ENCODE measurements at regions not wholly inside any gene's neighbourhood (a gene's known extent, or its start where the extent isn't known, plus 50 kb on each side); places are given as distances from the start of the nearest gene placed in this dataset.
"Not testable (repeated sequence)": the region's sequence is repeated elsewhere in the genome, so short reads cannot be mapped to it uniquely, and the experiment has no call there.

DNA sequence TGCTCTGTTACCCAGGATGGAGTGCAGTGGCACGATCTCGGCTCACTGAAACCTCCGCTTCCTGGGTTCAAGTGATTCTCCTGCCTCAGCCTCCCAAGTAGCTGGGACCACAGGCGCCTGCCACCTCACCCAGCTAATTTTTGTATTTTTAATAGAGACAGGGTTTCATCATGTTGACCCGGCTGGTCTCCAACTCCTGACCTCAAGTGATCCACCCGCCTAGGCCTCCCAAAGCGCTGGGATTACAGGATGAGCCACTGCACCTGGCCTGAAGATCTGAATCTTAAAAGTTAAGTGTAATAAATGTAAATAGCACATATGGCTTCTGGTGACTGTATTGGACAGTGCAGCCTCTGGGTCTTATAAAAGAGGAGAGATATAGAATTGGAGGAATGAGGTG is 74.2 kb upstream of the NOX3 start:
- DNase-seq (ENCODE audit: low read depth in 2 of 2), result not testable (repeated sequence)

DNA sequence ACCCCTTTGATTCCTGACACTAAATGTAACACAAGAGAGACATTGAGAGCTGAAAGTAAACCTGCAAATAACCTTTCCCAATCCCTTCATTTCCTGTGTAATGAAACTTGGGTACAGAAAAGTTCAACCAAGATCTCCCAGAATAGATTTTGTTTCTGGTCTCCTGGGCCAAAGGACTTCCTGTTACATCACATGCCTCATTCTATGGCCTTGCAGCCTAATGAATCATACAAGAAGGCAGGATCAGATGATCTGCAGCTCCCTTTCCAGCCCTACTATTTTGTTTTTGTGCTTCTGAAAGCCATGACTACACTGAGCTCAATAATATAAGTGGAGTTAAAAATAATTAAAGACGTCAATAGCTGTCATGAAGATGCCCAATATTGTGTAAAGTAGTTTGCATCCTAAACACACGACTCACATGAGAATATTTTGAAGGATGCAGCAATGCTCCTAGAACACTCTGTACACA is 73.4 kb upstream of the NOX3 start:
- DNase-seq (ENCODE audit: low read depth in 2 of 2), result no peak

DNA sequence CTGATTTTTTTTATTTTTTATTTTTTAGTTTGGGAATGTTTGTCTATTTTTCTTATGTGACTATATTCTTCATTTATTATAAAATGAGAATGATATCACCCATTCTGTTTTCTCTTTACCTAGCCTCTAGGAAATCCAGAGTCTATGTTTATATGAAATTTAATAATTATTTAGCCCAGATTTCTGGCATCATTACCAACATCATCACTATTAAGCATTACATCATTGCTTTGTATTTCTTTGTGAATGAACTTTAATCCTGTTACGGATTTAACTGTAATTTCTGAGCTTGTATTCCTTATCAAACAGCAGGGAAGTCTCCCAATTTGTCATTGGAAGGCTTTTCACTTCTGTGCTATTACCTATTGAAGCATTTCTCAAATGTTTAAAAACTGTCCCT is 72.7 kb upstream of the NOX3 start:
- no peak for DNase-seq (ENCODE audit: low read depth in 2 of 2)

DNA sequence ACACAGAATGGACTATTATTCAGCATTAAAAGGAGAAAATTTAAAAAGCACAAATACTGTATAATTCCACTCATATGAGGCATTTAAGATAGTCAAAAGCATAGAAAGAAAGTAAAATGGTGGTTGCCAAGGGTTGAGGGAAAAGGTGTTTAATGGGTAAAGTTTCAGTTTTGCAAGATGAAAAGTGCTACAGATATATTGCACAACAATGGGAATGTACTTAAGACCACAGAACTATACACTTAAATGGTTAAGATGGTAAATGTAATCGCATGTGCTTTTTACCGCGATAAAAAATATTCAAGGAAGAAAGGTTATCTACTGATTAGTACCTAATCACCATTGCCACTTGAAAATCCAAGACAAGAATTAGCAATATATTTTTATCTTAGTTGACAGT is 71.8 kb upstream of the NOX3 start:
- DNase-seq (ENCODE audit: low read depth in 2 of 2), result no peak

DNA sequence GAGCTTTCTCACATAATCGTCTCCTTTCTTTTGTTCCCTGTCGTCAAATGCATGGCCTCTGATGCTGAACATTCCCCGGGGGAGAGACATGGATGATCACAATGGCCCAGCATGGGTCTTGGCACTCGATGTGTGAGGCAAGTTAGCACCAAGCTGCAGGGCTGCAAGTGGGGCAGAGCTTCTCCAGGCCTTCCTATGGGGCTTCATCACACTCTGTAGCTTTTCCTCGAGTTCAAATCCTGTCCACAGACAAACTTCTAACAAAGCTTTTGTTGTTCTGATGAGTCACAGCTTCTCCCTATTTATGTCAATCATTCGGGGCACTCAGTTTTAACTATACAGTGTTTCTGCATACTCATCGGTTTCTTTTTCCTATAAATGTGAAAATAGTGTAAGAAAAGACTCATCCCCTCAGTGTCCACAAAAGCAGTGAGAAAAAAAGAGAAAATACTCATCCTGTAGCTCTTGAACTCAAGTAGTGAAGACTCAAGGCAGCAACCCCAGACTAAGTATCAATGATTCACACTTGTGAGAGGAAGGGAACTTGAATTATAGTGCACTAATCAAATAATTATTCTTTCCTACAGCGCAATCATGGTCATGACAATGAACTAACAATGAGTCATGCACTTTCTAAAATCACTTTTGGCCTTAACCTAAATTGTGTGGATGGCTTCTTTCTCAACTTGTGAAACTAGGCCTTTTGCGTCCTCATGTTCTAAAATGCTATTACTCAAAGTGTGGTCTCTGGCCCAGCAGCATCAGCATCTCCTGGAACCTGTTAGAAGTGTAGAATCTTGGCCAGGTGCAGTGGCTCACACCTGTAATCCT is 68.4 kb upstream of the NOX3 start:
- no peak for DNase-seq (ENCODE audit: low read depth in 2 of 2)

DNA sequence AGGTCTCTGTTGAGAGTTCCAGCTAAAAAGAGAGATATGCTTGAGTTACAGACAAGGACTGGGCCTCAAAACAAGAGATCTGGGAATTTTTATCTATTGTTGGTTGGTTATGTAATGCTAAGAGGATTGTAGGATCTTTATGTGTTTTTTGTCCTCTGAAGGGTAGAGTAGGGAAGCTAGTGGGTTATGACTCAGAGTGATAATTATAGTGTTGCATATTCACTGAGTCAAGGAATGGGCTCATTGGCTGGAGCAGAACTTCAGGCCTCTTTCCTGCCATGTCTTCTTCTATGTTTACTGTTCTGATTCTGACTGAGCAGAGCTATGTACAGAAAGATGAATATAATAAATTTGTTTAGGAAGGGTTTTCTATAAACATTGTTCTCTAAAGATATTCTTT is 66.1 kb upstream of the NOX3 start:
- no peak for DNase-seq (ENCODE audit: low read depth in 2 of 2)

DNA sequence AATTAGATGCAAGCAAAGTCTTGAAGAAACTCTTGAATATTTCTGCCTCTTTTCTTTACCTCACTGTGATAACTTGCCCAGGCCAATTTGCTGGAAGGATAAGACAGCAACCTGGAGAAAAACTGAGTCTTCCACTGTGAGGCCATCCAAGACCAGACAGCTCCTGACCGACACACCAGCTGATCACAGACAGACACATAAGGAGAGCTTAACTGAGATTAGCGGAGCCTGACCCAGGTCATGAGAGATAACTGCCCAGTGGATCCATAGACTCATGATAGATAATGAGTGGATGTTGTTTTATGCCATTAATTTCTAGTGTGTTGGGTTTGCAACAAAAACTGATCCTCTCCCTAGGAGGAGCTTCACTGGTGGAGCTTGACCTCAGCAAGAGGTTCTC is 64.4 kb upstream of the NOX3 start:
- no peak for DNase-seq (ENCODE audit: low read depth in 2 of 2)

DNA sequence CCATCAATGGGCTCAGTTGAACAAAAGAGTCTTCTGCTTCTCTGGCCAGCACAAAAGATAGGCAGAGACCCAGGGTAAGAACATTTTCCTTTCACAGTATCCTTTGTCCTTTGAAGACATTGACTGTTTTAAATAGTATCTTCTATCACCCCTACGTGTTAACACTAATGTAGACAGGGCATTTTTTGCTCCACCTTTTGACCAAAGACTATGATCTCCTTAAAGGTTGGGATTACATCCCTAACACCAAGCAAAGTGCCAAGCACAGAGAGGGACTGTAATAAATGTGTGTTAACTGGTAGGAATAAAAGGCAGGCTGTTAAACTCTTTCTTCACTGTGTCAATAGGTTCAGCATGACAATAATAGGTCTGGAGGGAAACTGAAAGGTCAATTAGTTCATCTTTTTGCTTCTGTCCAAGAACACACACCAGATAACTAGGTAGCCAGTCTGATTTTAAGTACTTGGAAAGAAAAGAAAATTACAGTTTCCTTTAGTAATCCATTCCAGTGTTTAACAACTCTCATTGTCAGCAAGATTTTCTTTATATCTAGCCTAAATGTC is 63.6 kb upstream of the NOX3 start:
- no peak for DNase-seq (ENCODE audit: low read depth in 2 of 2)

DNA sequence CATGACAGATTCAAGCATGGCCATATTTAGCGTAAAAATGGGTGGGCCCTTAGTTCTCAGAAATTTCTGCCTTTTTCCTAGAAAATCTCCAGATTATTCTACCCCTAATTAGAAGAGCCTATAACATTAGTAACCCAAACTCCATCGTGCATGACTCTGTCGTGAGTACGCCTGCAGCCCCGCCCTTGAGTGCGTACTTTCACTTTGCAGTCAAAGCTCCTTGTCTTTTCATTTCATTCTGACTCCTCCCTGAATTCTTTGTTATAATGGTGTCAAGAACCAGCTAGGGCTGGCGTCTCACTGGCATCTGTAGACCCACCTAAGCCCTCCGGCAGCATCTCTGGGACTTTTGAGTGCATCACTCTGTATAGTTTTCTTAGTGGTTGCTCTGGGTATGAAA is 61.7 kb upstream of the NOX3 start:
- no peak for DNase-seq (ENCODE audit: low read depth in 2 of 2)

DNA sequence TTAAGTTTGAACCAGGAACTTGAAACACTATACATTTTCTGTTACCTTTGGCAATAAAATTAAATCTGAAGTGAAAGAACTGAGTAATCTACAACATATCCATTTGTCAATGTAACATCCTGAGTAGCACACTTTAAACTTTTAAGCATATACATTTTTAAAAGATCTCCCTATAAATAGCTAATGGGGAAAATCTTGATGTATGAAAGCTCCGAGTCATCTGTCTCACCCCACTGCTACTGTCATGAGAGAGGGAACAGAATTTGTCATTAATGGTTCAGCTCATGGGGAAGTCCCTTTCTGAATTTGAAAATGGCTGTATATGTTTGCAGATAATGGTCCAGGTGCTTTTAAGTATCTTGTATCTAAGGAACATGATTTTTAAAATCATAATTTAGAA is 55.2 kb upstream of the NOX3 start:
- no peak for DNase-seq (ENCODE audit: low read depth in 2 of 2)

DNA sequence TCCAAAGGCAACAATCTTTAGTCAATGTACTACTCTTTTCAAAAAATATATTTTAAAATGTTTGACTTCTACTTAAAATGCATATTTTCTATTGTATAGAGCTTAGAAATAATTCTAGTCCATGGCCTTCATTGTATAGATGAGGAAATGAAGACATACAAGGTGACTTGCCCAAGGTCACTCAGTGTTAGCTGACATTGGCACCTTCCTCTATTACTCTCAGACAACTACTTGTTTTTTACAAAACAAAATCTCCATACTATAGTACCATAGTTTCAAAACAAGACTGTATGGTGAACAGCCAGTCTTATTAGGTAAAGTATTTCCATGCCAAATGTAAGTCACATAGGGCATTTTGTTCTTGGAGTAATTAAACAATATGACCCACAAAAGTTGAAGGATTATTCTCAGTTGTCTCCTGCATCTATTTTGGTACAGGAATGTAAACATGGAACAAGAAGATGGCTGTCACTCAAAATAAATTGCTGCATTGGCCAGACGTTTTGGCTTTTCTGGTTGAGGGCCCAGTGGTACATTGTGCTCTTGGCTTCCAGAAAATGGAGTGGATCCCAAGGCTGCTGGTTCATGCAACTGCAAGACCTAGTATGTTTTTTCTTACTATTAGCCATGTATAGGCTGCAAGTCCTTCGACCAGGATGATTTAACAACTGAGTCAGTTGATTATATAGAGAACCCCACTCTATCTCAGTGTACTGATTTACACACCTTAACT is 54.3 kb upstream of the NOX3 start:
- DNase-seq (ENCODE audit: low read depth in 2 of 2), result no peak

DNA sequence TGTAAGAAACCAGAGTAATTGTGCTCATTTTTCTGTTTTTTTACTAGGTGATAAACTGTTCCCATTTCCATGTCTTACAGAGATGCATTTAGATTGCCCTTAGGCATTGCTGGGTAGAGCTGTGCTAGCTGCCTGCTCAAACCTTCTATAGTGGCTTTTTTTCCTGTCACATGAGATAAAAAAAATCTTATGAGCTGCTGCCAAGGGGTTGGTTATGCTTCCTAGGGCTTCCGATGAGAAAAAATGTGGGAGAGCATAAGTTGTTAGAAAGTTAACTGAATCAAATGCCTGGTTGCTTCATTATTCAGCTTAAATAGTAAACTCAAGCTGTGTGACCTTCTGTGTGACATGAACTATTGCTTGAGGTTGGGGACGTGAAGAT is 50.0 kb upstream of the NOX3 start:
- no peak for DNase-seq (ENCODE audit: low read depth in 2 of 2)
